HG03139 (cell line): ENCODE measurements at regions not wholly inside any gene's neighbourhood (a gene's known extent, or its start where the extent isn't known, plus 50 kb on each side); places are given as distances from the start of the nearest gene placed in this dataset.

ENCODE experiments used
- ATAC-seq: cut with Tn5 transposase; IDR thresholded peaks from one replicate; pipeline ENCODE4 v1.9.1; 2021; ENCODE audit not compliant: unreplicated experiment

DNA sequence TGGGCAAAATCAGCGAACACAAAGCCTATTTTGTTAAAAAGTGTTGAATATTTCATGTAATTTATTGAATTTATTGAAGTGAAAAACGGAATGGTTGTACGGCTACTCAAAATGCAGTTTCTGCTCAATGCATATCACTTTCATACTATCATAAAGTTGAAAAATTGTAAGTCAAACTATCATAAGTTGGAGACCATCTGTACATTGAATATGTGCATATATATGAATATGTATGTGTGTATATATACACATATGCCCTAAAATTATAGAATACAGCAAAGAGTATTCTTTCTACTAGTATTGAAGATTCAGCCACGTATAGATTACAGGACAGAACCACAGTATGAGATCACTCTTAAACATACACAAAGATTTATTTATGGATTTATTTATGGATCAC is 499.0 kb upstream of the SULF2 start:
- no peak for ATAC-seq

GRCh38 chr20:48283470-48284110 is 498.3 kb upstream of the SULF2 start:
- ATAC-seq: no peak

DNA sequence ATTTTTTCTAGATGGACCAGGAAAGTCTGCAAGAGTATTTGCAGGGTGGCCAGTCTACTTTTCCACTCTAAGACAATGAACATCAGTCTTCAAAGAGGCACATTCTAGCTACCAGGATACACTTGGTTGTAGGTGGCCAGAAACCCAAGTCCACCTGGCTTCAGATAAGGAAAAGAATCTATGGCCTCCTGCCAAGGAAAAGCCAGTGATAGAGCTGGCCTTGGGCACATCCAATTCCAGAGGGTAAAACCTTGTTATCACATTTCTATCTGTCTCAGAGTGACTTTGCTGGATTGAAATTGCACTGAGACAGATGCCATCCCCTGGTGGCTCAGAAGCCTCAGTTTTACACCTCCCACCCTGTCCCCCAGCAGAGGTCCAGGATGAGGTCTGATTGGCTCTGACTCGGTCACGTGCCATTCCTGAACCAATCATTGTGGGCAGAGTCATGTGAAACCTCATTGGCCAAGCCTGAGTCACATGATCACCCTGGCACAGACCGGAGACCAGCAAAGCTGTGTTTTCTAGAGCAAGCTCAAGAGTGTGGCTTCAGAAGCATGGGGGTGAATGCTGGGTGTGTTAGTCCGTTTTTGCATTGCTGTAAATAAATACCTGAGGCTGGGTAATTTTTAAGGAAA is 497.4 kb upstream of the SULF2 start:
- no peak for ATAC-seq

- ATAC-seq: no peak
These were observed 496.2 kb upstream of the SULF2 start for GRCh38 chr20:48281501-48281900.

GRCh38 chr20:48278961-48279481 is 493.7 kb upstream of the SULF2 start:
- no peak for ATAC-seq

GRCh38 chr20:48277266-48277665 is 492.0 kb upstream of the SULF2 start:
- no peak for ATAC-seq

GRCh38 chr20:48276021-48276342 is 490.7 kb upstream of the SULF2 start:
- no peak for ATAC-seq

DNA sequence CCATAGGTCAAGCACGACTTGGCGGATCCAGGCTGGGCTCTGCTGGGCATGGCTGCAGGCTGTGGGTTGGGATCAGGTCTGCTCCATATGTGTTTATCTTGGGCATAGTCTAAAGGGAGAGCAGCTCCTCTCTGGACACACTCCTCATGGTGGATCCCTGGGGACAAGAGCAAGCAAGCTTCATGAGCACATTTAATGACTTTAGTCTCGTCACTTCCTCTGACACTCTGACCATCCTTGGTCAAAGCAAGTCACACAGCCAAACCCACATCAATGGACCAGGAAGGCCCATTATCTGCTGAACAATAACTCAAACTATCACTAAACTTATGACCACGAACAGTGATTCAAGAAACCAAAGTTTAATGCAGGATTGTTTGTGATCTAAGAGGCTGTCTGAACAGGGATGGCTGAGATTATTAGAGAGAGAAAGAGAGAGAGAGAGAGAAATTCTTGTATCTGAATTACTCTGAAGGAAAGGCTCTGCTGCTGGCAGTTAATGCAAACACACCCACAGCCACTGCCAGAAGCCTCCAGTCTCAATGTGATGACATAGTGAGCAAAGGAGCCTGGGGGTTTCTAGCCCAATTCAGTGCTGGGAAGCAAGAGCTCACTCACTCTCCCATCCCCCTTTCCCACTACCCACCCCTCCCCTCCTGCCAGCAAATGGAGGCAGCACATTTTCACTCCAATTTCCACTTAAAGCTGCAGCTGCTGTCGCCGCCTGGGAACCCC is 490.2 kb upstream of the SULF2 start:
- no peak for ATAC-seq

DNA sequence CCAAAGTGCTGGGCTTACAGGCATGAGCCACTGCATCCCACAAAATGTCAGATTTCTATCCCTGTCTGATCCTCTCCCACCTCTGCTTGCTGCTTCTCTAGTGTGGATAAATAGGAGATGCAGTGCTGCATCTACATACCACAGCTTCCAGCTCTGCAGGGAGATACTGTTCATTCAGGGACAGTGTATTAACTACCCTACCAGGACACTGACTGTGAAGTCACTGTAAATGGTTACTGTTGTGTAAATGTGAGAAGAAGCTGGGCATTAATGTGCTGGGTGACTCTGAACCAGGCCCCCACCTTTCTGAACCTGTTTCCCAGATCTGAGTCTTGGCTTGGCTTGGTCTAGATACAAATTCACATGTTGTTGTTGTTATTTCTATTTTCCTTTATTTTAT is 488.6 kb upstream of the SULF2 start:
- ATAC-seq: no peak

DNA sequence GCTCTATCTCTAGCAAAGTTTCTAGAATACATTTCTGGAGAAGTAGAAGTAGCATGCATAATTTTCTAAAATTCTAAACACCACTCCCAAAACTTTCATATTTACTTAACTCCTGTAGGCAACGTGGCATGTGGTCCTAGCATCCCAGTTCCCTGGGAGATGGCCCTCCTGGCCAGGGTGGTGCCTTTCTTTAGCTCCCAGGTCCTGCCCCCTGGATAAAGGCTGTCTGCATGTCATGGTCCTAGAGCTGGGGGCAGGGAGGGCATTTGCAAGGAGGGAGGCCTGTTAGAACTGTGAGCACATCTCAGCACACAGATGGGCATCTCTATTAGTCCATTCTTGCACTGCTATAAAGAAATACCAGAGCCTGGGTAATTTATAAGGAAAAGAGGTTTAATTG is 485.6 kb upstream of the SULF2 start:
- ATAC-seq: no peak

GRCh38 chr20:48267860-48268633 is 482.8 kb upstream of the SULF2 start:
- ATAC-seq: no peak

DNA sequence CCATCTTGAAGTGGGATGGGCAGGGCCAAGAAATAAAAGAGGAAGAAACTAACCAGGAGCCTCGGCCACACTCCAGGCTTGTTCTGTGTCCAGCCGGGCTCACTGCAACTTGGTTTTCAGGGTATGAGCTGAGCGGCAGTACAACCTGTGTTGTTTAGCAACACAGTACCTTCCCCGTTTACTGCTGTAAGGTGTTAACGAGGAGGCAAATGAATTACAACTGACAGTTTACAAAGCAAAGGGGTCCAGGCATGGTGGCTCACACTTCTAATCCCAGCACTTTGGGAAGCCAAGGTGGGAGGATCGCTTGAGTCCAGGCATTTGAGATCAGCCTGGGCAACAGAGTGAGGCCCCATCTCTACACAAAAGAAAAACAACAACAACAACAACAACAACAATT is 481.3 kb upstream of the SULF2 start:
- ATAC-seq: no peak

DNA sequence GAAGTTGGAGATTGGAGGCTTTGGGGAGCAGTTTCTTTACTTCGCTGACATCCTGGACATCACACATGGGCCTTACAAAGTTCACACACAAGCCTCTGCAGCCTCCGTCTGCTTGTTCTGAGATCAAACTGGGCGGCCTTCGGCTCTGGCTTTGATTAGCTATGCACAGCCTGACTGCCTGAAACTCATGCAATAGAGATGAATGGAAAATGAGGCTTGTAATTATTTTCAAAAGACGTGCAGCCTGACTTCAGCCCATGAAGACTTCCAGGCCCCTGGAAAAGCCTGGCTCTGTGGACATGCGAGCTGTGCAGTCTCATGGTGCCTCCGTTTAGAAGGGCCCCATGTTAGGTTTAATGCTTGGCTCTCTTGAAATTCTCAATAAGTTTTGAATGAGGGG is 480.5 kb upstream of the SULF2 start:
- ATAC-seq: no peak

GRCh38 chr20:48262955-48263354 is 477.7 kb upstream of the SULF2 start:
- no peak for ATAC-seq

DNA sequence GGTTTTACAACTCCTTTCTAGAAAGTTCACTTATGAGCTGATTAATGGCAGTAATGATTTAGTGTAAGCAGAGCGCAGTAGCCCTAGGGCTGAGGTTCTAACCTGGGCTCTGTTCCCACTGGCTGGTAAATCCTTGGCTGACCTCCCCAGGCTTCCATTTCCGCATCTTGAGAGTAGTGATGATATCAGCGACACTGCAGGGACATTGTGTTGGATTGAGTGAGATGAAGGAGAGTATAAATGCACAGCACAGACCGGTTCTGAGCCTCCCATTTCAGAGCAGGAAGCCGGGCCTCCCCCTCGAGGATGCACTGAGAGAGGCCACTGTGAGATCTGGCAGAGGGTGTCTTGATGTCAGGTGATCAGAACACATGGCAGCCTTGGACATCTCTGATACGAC is 477.2 kb upstream of the SULF2 start:
- no peak for ATAC-seq

DNA sequence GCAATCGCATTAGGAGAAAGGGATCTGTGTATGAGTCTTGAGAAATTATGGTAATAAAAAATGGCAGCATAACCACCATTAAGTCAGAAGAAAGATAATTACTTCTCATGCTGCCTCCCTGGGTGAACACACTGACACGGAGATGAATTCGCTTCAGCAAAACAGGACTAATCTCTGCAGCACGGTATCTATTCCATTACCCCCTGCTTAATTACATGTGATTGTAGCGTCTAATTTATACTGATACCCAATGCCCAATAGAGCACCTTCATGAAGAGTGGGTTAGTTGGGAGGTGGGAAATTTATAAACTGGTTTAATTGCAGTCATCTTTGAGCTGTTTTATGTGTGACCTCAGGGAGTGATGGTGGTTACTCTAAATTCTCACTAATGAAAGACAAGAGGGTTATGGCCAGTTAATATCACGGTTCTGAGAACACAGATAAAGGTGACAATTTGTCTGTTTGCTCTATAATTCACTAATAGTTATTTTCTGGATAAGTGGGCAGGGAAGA is 476.2 kb upstream of the SULF2 start:
- no peak for ATAC-seq

- ATAC-seq: no peak
These were observed 475.0 kb upstream of the SULF2 start for GRCh38 chr20:48260129-48260756.

DNA sequence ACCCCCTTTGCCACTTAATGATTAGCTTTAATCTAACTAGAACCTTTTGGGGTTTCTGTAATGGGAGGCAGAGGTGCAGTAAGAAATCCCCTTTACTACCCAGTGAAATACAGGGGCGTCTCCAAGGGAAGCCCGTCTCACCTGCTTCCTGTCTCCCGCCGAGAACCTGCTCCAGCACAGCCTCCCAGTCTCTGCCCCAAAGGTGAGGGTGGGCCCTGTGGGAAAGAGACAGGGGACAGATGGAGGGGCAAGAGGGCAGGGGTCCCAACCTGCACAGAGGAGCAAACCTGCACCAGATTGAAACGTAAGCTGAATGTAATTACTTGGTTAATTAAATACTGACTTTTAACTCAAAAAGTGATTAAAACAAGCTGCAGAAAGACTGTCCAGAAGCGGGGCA is 474.2 kb upstream of the SULF2 start:
- ATAC-seq: no peak

DNA sequence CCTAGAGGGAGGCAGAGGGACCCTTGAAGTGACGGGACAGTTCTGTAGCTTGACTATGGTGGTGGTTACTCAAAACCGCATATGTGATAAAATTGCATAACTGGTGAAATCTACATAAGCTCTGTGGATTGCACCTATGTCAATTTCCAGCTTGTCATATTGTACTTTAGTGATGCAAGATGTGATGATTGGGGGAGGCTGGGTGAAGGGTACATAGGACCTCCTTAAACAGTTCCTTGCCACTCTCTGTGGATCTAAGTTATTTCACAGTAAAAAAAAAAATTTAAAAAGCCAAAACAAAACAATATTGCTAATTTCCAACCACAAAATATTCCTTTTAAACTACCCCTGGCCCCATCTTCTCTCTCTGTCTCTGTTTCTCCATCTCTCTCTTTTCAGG is 472.6 kb upstream of the SULF2 start:
- no peak for ATAC-seq

- ATAC-seq: no peak
These were observed 462.7 kb upstream of the SULF2 start for GRCh38 chr20:48247961-48248360.
